Stimulated activated CD4-positive, alpha-beta T cell treated with anti-CD3 and anti-CD28 coated beads, Interleukin-1b, Interleukin-23, amount 100 ng/mL, for 4 hours (primary cell): ENCODE measurements at regions not wholly inside any gene's neighbourhood (a gene's known extent, or its start where the extent isn't known, plus 50 kb on each side); places are given as distances from the start of the nearest gene placed in this dataset.

Experiments used
- DNase-seq, 2 donors: peaks; one replicate each; pipeline ENCODE4 v3.0.0-alpha.2; 2020; ENCODE audit warnings: low read depth in 2 of 2

DNA sequence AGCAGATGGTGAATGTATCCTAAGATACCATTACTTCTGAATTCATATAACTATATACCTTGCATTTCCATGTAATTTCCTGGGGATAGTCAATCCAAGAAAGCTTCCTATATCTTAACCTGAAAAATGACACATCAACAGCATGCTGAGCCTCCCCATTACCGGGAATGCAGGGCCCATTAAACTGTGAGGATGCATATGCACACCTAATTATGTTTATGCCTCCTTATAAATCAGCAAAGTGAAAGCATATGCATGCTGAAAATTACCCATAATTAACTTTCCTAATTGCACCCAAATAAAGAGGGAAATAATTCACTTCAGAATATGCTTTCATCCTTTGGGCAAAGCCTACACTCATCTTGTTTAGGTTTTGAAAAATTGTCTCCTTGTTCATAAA lies 663.0 kb downstream of the KCNA4 start:
- no peak for DNase-seq

DNA sequence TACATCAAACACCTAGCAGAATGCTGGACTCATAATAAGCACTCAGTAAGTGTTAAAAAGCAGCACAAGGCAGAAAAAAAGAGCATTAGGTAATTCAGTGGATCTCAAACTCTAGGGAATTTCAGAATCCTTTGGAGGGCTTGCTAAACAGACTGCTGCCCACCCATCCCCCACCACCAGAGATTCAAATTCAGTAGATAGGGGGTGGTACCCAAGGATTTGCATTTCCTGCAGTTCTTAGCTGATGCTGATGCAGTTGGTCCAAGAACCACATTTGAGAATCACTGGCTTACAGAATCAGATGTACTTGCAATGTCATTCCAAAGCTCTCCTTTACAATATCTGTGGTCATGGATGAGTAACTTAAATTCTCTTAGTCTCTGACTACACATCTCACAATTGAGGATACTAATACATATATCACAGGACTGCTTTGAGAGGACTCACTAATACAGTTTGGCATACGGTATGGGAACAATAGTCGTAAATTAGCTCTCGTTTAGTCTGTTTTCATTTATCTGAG lies 664.5 kb downstream of the KCNA4 start:
- no peak for DNase-seq

DNA sequence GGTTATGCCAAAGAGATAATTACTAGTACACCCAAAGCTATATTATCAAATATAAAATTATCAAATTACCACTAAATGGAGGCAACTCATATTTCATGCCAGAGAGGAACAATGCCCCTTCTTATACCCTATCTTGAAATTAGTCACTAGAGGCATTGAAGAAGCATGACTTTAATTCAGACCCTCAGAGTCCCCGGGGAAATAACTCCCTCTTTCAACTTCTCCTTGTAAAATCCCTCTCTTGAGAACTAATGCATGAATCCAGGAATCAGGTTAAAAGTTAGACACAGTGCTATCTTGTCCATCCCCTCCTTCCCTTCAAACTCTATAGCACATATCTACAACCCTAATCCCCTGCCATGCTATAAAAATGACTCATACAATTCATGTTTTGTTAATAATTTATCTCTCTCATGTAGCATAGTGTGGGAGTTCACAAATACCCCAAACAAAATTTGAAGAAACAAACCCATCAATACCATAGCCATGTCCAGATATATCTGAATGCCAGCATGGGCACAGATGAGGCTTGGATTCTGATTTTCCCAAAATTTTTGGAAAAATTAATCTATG lies 665.4 kb downstream of the KCNA4 start:
- no peak for DNase-seq

DNA sequence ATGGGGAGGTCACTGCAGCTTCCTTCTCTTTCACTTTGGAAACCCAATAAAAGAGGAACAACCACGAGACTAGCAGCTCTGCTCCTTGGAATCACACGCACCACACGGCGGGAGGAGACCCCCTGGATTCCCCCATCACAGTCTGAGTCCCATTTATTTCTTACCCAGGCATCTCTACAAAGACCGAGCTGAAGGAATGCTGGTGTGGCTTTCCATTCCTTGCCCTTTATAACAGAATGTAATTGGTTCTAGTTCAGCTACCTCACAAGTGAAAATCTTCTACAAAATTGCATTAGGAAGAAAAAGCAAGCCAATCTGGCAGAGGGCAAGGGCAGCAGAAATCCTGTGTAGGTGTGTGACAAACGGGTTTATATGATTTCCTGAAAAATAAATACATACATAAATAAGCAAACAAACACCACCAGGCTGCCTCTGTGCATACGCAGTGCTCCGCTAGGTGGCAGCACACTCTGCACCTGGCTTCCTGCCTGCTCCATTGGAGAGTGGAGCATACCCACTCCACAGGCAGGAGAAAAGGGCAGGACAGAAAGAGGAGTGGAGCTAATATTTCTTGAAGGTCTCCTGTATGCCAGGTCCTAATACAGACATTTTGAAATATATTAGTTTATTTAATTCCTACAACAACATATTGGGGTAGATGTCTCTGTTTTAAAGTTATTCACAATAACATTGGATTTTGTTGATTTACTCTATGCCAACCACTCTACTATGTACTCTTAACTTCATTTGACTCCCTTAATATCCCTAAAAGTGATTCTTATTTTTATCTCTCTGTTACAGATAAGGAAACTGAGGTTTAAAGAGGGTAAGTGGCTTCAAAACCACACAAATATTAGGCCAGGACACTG lies 673.1 kb downstream of the KCNA4 start:
- DNase-seq = no peak

DNA sequence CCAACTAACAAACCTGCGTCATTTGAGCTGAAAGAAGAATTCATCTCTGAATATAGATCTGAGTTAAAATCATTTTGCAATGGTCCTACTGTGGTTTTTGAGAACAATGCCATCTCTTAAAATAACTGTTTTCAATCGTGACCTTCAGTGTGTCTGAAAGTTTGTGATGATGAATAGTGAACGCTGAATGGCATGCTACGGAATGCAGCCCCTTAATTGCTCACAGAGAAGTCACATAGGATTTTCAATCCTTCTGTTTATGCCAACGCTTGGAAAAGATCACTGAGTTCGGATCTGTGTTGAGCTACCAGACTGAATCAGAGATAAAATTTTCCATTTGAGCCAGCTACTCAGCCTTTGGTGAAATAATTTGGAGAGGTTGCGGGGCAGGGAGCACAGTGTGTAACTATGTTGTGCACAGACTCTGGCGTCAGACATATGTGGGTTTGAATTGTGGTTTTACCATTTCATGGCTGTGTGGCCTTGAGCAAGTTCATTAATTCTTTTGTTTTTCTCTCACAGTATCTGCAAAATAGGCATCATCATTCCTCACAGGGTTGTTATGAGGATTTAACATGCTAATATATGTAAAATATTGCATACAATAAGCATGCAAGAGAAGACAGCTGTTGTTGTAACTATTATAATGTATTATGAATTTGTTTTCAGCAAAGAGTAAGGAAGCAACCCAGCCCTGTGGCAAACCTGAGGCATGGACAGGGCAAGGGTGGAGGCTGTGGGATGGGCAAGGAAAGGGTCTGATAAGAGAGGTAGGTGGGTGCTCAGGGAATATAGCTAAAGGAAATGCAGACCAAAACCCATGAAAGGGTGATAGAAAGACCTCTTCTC lies 679.9 kb downstream of the KCNA4 start:
- no peak for DNase-seq

DNA sequence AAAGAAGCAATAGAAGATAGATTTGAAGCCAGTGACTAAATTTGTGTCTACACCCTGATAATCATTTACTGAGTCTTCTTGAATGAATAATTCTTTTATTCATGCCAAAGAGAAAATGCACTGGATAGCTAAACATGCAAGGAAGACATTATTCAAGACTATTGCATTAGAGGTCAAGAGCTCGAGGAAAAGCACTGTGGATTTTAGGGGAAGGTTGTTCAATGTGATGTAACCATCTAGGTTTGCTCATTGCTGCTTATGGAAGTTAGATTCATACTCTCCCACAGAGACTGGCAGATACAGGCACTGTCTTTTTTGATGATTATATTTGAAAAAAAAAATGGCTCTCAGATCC lies 682.1 kb downstream of the KCNA4 start:
- no peak for DNase-seq

DNA sequence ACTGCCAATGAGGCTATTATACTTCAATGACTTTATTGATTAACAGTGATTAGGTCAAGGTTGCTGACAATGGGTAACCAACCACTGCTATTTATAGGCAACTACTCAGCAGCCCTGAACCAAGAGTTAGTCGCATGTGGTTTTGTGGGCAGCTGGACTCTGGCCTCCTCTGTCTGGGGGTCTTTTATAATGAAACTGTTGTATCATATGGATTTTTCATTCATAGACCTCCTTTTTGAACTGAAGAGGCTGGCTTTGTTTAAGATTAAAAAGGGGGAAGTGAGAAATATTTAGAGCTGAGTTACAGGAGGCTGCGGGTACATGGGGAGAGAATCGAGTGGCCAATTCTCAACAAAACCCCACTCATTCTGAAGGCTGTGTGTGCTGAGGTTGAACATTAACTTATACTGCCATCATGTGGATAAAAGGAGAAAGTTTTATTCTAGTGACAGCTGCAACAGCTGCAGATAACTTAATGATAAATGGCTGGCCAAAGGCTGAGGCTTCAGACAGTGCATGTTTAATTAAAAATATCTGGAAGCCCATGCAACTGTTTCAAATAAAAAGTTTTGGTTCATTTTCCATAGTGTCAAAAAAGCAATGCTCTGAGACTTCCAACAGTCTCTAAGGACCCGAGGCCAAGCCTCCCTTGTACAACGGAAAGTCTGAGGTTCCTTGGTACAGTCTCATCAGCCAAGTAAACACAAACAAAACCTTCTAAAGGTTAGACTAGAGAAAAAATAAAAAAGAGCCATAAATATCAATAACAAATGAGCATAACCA lies 682.6 kb downstream of the KCNA4 start:
- no peak for DNase-seq

DNA sequence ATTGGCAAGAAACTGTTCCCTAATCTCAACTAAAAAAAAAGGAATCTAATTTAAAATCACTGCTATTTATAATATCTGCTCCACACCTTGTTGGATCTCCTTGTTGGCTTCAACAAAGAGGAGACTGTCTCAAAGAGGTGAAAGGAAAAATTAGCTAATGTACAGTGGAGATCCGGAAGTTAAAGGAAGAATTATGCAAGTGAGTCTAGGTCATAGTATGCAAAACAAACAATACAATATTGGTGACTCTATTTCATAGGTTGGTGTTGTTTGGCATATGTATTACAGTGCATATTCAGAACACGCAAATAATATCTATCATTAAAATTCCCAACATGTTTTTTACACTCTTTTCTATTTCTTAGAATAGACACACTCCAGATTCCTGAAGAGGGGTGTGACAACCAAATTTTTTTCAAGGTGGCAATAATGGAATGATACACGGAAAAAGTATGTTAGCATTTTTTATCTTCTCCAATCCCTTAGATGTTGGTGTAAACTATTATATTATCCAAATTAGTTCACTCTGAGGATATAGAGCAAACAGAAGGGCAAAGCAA lies 685.3 kb downstream of the KCNA4 start:
- no peak for DNase-seq

DNA sequence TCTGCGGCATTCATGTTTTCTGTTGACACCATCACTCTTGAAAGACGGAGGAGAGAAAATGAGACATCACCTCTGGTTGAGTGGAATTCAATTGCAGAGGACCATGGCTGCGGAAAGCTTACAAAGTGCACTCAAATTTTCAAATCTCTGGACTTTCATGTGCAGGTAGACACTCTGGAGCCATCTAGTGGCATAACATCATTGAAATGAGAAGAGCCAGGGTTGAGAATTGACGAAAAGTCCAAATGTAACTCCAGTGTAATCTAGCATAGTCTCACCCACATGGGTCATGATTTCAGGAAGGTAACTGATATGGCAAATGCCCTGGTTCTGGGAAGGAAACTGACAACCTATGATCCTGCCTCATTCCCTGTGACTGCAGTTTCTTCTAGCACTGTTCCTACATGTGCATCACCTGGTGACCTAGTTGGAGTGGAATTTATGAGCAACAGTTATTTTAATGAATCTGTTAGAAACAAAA lies 687.8 kb downstream of the KCNA4 start:
- no peak for DNase-seq

DNA sequence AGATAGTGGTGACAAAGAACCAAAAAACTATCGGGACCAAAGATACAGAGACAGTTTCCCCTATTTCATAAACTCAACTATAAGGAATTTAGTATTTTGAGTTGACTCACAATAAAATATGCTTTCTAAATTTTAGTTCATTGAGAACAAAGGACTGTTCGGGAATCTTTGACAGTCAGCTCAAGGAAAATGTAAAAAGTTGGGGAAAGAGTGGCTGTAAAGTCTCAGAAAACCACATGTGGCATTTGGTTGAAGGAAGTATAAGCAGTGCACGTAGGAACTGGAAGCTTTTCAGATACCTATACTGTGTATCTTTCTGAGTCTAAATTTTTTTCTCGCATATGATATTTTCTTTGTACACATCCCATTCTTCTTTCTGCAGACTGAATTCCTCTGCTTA lies 688.9 kb downstream of the KCNA4 start:
- DNase-seq = no peak

DNA sequence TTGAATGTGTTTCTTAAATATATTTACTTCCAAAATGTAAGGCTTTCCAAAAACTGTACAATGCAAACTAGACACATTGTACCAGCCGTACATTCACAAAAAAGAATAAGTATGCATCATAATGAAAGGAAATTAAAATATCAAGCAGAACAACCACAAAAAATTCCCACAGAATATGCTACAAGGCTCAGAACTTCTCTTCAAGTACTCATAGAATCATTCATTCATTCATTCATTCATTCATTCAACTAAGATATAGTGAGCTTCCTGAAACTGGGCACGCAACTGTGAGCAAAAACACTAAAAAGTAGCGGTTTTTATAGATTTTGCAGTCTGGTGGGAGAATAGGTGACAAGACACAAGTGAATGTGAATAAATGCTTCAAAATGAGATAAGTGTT lies 690.1 kb downstream of the KCNA4 start:
- DNase-seq = no peak

DNA sequence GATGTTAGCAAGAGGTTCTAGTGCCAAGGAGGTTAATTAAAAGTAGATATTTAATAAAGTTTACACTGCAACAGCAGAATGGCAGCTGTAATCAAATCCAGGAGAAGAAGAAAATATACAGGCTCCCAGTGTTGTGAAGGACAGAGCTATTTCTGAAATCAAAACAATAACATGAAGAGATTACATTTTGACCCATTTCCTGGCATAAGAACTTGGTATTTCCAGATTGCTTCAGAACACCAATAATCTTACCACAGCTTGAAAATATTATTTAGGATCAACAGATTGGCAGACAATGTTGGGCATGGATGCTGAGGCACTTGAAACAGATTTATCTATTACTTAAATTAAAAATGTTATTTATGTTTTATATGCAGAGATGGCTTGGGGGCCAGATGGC lies 692.5 kb downstream of the KCNA4 start:
- DNase-seq = no peak

DNA sequence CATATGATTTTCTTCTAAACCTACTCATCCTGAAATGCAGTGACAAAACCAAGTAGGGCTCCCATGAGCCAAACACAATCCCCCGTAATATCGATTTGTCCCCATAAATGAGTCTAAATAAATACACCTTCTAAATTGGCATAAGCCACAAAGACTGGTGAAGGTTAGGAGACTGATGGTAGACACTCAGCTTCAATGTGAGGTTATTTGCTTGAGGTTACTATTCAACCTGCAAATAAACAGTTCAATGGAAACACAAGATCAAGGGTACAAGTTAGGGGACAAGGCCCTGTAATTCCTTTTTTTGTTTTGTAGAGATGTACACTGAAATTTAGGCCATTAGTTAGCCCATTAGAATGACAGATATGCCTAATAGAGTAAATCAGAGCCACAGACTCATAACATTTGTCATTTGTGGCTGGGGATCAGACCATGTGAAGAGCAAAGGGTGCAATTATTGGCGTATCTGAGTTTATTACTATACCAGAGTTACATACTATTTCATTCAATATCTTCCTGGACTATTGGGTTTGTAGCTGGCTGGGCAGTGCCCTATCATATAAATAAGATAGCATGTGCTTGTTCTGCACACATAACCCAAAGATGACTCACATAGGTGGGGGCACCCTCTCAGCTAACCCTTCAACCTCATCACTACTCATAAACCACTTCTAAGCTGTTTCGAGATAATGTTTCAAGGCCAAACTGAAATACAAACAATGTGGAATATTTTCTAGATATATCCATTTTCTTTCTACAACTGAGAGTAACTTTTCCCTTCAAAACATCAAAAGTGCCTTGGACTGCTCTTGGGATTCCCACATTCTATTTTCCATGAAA lies 695.3 kb downstream of the KCNA4 start:
- DNase-seq = no peak

DNA sequence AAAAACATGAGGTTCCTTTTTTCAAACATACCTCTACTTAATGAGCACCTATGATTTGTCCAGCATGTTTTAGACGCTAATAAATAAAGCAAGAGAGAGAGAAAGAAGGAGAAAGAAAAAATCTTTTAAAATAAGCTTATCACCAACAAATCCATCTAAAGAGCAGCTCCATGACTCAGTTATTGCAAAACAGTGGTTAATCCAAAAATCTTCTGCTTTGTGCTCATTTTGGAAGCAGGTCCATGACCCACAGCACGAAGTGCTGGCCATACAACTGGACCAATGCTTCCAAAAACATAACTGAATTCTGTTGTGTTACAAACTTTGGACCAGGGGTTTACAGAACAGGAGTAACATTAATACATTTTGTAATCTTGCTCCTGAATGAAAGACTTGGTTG lies 696.6 kb downstream of the KCNA4 start:
- no peak for DNase-seq

DNA sequence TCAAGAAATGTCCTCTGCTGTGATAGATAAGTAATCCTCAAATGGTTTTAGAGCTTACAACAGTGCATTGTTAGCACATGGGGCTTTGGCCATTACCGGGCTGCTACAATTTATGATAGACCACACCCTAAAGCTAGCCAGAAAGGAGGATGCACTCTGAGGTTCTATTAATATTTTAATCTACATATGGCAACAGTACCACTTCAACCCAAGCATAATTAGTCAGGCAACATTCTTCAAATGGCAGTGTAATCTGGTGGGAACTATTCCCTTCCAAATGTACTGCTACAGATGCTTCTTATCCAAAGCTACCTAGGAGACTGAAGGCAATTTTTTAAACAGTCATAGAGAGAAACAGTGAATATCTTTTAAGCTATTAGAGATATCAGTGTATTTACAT lies 697.6 kb downstream of the KCNA4 start:
- no peak for DNase-seq

DNA sequence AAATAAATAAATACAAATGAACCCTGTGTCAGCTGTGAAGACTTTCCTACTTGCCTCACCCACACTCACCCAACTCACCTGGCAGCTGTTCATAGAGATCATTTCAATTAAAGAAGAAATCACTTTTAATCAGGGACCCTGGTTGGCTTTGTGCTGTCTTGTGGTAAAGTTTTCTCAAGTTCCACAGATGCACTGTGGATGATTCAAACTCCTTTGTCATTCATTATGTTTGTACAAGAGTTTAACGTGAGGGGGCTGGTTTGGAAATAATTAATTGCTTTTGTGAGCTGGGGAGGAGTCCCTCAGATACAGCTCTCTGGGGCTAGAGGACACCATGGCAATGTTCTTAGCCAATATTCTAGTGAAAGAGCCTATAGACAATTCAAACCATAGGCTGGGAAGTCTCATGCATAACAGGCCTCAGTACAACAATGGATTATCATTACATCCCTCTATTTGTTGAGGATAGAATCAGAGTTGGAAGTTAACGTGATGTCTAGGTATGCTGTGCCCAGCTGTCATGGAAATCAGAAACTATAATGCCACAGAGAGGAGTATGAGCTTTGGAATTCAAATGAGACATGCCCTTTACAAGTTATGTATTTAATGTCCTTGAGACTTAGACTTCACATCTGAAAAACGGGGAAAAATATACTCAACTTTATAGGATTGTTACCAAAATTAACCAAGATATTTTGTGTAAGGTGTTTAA lies 698.5 kb downstream of the KCNA4 start:
- DNase-seq = no peak

DNA sequence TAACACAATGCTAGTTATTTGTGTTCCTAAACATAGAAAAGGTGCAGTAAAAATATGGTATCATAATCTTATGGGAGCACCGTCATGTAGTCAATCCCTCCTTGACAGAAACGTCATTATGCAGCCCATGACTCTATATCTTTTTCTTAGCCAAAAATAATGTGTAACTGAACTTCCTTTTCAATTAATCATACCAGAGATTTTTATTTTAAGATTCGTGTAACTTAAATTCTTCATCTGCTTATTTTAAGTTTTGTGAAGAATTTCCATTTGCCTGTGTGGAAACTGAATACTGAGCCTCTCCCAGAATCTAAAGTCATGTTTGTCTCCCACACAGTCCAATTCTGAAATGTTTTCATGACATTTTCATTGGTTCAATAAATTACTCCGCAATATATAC lies 699.1 kb downstream of the KCNA4 start:
- DNase-seq = no peak

DNA sequence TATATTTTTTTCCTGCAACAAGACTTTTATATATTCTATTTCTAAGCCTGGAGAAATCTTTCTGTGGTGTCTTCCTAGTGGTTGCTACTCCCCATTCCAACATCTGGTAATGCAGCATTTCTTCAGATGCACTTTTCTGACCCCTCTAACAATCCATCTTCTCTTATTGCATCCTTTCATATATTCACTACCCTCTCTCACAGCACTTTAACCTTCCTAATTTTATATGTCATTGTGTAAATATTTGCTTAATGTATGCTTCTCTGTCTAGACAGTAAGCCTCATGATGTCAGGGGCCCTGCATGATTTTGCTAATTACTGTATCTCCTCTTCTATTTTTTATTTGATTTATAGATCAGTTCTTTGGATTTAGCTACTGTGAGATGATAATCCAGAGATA lies 701.6 kb downstream of the KCNA4 start:
- DNase-seq = no peak

DNA sequence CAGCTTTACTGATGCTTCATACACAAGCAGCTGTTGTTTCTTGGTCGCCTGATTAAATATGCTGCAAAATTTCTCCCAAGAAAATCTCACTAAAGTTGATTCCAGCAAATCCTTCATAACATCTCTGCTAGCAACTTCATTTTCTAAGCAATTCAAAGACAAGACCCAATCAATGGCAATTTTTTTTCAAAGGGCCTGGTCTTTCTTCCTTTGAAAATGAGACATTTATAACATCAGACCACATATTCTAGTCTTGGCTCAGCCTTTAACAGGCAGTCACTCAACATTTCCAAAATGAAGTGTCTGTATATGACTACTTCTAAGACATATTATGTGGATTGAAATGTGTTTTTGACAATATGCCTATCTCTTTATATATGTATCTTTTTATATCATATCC lies 702.6 kb downstream of the KCNA4 start:
- DNase-seq = no peak

DNA sequence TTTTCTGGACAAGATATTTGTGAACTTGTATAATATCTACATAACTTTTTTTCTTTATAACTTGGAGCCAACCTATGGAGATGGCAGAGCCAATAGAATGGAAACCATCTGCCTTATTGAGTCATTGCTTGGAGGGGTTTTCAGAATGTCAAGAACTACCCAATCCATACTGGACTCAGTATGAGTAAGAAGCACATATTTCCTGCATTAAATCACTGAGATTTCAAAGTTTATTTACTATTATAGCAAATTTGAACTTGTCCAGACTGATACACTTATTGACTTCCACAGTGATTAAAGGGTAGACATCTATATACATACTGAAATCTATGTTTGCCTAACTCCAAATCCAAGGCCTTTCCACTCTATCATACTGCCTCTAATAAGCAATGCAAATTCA lies 704.0 kb downstream of the KCNA4 start:
- no peak for DNase-seq
